HL-60 (cell line): ENCODE measurements at regions not wholly inside any gene's neighbourhood (a gene's known extent, or its start where the extent isn't known, plus 50 kb on each side); places are given as distances from the start of the nearest gene placed in this dataset.

ENCODE experiments used
- CTCF ChIP-seq: IDR thresholded peaks from one replicate; pipeline ENCODE4 v1.5.1; 2011; ENCODE audit warnings: low read length, control low read depth, inconsistent platforms; ENCODE audit not compliant: insufficient read depth
- GABPA ChIP-seq: IDR thresholded peaks from 2 replicates; pipeline ENCODE4 v1.6.1; 2012; ENCODE audit warnings: low read depth
- POLR2AphosphoS5 ChIP-seq: IDR thresholded peaks from 2 replicates; pipeline ENCODE4 v1.6.1; 2012; ENCODE audit warnings: low read depth
- REST ChIP-seq: IDR thresholded peaks from 2 replicates; pipeline ENCODE4 v1.6.1; 2012; ENCODE audit warnings: low read depth; ENCODE audit not compliant: insufficient replicate concordance

- no peak for TF ChIP-seq CTCF
- TF ChIP-seq POLR2AphosphoS5: no peak
- TF ChIP-seq GABPA: no peak
- no peak for TF ChIP-seq REST
Measured at GRCh38 chr10:78910021-78910420, 158.7 kb upstream of the ZMIZ1 start.
